T-helper 17 cell (primary cell): ENCODE measurements at regions not wholly inside any gene's neighbourhood (a gene's known extent, or its start where the extent isn't known, plus 50 kb on each side); places are given as distances from the start of the nearest gene placed in this dataset.
"Not testable (repeated sequence)": the region's sequence is repeated elsewhere in the genome, so short reads cannot be mapped to it uniquely, and the experiment has no call there.

ENCODE experiments used
- ATAC-seq: fragments of 150-1000 bp; cut with Tn5 transposase; 2 replicates; pipeline ENCODE4 v1.10.0; 2021; ENCODE audit warnings: mild to moderate bottlenecking, moderate library complexity
- DNase-seq, 3 donors: peaks; one replicate each; pipeline versions ENCODE4 v3.0.0 to v3.0.0-alpha.2; 2020 to 2021
- H3K9me3 ChIP-seq: one replicate; pipeline ENCODE4 v1.7.0; 2013; ENCODE audit warnings: low read length, mild to moderate bottlenecking; ENCODE audit not compliant: control insufficient read depth, poor library complexity, severe bottlenecking
- H3K27ac Mint-ChIP-seq: one replicate; pipeline ENCODE4 v1.8.0; 2022; ENCODE audit warnings: mild to moderate bottlenecking, moderate library complexity, mixed read lengths
- H3K27me3 Mint-ChIP-seq: one replicate; pipeline ENCODE4 v1.8.0; 2022; ENCODE audit warnings: mixed read lengths
- H3K36me3 Mint-ChIP-seq: one replicate; pipeline ENCODE4 v1.8.0; 2022; ENCODE audit warnings: low read depth, mixed read lengths
- H3K4me1 Mint-ChIP-seq: one replicate; pipeline ENCODE4 v1.8.0; 2022; ENCODE audit warnings: mild to moderate bottlenecking, mixed read lengths
- H3K4me3 Mint-ChIP-seq: one replicate; pipeline ENCODE4 v1.8.0; 2022; ENCODE audit warnings: mild to moderate bottlenecking, moderate library complexity, mixed read lengths

DNA sequence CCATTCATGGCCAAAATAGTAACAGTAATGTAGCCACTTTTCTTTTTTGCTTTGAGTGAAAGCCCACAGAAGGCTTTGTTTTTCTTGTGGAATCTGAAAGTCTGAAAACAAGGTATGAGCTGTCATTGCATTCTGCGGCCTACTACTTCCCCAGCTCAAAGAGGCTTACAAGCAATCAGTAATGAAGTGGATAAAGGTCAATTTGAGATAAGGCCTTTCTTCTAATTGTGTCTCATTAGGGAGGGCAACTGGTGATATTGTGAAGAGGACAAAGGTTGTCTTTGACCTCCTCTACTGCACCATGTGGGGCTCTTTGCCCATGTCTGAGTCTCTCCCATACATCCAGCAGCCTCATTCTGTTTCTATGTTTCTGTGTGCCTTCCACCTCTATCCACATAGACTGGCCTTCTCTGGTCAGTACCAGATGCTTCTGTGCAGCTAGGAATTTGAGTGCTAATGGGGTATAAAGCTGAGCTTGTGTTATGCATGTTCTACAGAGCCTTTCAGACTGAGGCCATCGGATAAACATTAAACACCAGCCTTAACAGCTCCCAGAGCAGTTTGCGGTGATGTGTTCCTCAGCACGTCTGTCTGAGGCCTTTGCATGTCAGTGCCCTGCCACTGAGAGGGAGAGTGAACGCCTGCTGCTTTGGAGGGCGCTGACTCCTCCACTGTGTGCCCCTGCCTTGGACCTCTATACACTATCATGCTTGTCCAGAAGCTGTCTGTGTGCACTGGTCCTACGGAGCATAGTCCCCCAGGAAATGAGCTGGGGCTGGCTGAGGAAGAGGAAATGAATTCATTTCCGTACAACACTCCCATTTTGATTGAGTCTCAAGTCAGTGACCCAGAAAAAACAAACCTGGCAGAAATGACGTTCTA, 80.2 kb downstream of the SH2D1A start:
- H3K36me3 Mint-ChIP-seq: no peaks in the 10 kb centered on the region

GRCh38 chrX:124433186-124433585, 86.8 kb downstream of the SH2D1A start:
- DNase-seq (no peak), ATAC-seq (no peak)
- H3K27ac Mint-ChIP-seq: no peak overlapping the region
- H3K9me3 ChIP-seq: no peaks in the 10 kb centered on the region
- H3K4me3 Mint-ChIP-seq: no peak overlapping the region
- no peaks in the 10 kb centered on the region for H3K36me3 Mint-ChIP-seq
- no peaks in the 10 kb centered on the region for H3K4me1 Mint-ChIP-seq
- H3K27me3 Mint-ChIP-seq: no peaks in the 10 kb centered on the region

More for the DNA sequence above, 80.2 kb downstream of the SH2D1A start:
- no peaks in the 10 kb centered on the region for H3K9me3 ChIP-seq
- no peaks in the 10 kb centered on the region for H3K27me3 Mint-ChIP-seq
- no peak for ATAC-seq
- DNase-seq: no peak
- peak overlapping the region; percentile 19 for H3K4me3 Mint-ChIP-seq
- H3K27ac Mint-ChIP-seq: no peak overlapping the region
- no peaks in the 10 kb centered on the region for H3K4me1 Mint-ChIP-seq

DNA sequence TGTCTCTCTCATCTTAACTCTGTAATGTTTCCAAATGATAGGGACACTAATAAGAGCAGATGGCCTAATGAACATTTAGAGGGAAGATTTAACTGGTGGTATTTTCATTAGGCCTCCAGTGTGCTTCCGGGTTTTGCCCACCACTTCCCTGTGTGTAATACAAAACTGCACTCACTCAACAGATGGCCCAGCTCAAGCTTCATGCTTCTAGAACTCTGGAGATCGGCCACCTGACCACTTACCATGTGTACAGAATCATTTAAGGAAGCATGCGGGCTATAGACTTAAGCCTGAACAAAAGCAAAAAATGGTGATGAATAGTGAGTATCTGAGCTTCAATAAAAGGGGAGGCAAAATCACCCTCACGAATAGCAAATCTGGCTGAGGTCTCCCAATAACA, 89.3 kb downstream of the SH2D1A start:
- no peak for DNase-seq
- Mint-ChIP-seq H3K4me1 (no peaks in the 10 kb centered on the region), H3K27ac (no peak overlapping the region), H3K27me3 (no peaks in the 10 kb centered on the region), H3K36me3 (no peaks in the 10 kb centered on the region), H3K4me3 (no peak overlapping the region)
- no peaks in the 10 kb centered on the region for H3K9me3 ChIP-seq
- ATAC-seq: no peak

GRCh38 chrX:124440695-124441094, 94.3 kb downstream of the SH2D1A start:
- ATAC-seq: no peak
- no peaks in the 10 kb centered on the region for H3K4me1 Mint-ChIP-seq
- no peak overlapping the region for H3K4me3 Mint-ChIP-seq

DNA sequence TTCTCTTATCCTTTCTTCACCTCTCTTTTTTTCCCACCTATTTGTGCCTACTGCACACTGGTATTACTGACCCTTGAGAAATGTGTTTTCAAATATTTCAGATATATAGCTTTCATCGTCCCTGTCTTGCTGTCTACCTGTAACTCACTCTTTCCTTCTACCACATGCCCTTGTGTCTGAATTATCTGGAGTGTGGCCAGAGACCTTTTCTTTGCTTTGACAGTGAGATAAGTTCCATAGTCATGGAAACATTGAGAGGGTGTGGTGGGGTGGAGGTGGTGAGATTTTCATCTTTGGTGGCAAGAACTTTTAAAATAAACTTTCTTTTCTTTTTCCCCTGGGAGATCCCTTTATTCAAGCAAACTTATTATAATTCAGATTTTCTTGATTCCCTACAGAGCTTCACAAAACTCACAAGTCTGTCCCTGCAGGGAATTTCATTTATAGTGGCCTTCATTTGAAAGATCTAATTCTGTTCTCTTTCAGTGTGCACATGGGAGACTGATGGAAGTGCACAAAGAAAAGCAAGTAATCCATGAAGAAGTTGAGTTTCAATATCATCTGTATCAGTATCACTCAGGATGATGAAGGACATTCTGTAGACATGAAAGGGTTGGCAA, 95.7 kb downstream of the SH2D1A start:
- H3K4me3 Mint-ChIP-seq: no peak overlapping the region

More at GRCh38 chrX:124440695-124441094, 94.3 kb downstream of the SH2D1A start:
- Mint-ChIP-seq H3K27me3 (no peaks in the 10 kb centered on the region), H3K36me3 (no peaks in the 10 kb centered on the region), H3K27ac (no peak overlapping the region)
- DNase-seq: no peak
- H3K9me3 ChIP-seq: no peaks in the 10 kb centered on the region

GRCh38 chrX:124455966-124456365, 109.6 kb downstream of the SH2D1A start:
- no peaks in the 10 kb centered on the region for H3K4me1 Mint-ChIP-seq
- H3K27me3 Mint-ChIP-seq: peaks cover 4% of the 10 kb centered on the region
- DNase-seq (no peak), ATAC-seq (no peak)
- H3K27ac Mint-ChIP-seq: no peak overlapping the region
- H3K4me3 Mint-ChIP-seq: no peak overlapping the region
- H3K9me3 ChIP-seq: no peaks in the 10 kb centered on the region
- H3K36me3 Mint-ChIP-seq: no peaks in the 10 kb centered on the region

More for the DNA sequence above, 95.7 kb downstream of the SH2D1A start:
- H3K27ac Mint-ChIP-seq: no peak overlapping the region
- H3K27me3 Mint-ChIP-seq: no peaks in the 10 kb centered on the region
- ATAC-seq (no peak), DNase-seq (no peak)
- H3K36me3 Mint-ChIP-seq: no peaks in the 10 kb centered on the region
- no peaks in the 10 kb centered on the region for H3K4me1 Mint-ChIP-seq
- H3K9me3 ChIP-seq: no peaks in the 10 kb centered on the region

GRCh38 chrX:124459851-124460250, 113.5 kb downstream of the SH2D1A start:
- not testable (repeated sequence) for H3K36me3 Mint-ChIP-seq, H3K4me1 Mint-ChIP-seq, DNase-seq, H3K9me3 ChIP-seq, H3K27me3 Mint-ChIP-seq, H3K27ac Mint-ChIP-seq, ATAC-seq, H3K4me3 Mint-ChIP-seq

- Mint-ChIP-seq H3K27ac (no peak overlapping the region), H3K4me3 (no peak overlapping the region), H3K36me3 (no peaks in the 10 kb centered on the region), H3K27me3 (no peaks in the 10 kb centered on the region), H3K4me1 (no peaks in the 10 kb centered on the region)
- no peak for DNase-seq
- ATAC-seq: no peak
- H3K9me3 ChIP-seq: no peaks in the 10 kb centered on the region
Observed at GRCh38 chrX:124462931-124463330, 116.6 kb downstream of the SH2D1A start.

DNA sequence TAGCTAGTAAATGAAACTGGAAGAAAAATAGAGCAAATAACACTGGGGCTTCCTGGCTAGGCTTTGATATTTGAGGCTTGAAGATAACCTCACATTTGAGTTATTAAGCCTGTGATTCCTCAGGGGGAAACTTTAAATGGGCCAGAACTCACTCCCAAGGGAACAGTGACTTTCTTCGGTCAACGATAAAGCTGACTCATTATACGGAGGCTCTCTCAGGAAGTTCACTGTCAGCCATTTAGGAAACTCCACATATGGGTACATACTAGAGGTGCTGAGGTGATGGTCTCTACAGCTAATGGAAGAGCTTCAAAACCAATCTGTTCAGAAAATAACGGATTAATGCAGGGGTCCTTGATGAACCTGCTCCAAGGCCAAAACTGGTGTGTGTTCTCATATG, 120.8 kb downstream of the SH2D1A start:
- ATAC-seq: no peak
- H3K4me1 Mint-ChIP-seq: no peaks in the 10 kb centered on the region
- no peak for DNase-seq
- H3K27ac Mint-ChIP-seq: no peak overlapping the region
- no peaks in the 10 kb centered on the region for H3K9me3 ChIP-seq
- no peak overlapping the region for H3K4me3 Mint-ChIP-seq
- H3K36me3 Mint-ChIP-seq: no peaks in the 10 kb centered on the region
- H3K27me3 Mint-ChIP-seq: no peaks in the 10 kb centered on the region

DNA sequence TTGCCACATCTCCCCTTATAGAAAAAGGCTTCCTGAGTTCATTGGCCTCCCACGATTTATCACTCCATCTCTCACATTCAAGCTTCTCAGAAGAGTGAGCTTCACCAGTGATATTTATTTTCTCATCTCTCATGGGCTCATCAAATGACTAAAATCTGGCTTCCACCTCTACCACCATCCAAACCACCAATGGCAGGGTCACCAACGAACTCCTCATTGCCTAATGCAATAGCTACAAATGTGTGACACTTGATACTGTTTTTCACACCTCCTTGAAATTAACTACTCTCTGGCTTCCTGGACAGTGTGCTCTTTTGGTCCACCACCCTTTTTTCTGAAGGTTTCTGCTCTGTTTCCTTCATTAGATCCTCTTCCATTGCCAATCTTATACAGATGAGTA, 129.0 kb downstream of the SH2D1A start:
- no peaks in the 10 kb centered on the region for H3K27me3 Mint-ChIP-seq
- no peak overlapping the region for H3K27ac Mint-ChIP-seq
- DNase-seq (no peak), ATAC-seq (no peak)
- H3K9me3 ChIP-seq: no peaks in the 10 kb centered on the region
- H3K4me3 Mint-ChIP-seq: no peak overlapping the region
- no peaks in the 10 kb centered on the region for H3K4me1 Mint-ChIP-seq
- H3K36me3 Mint-ChIP-seq: no peaks in the 10 kb centered on the region

GRCh38 chrX:124476562-124476961, 130.2 kb downstream of the SH2D1A start:
- Mint-ChIP-seq H3K36me3 (no peaks in the 10 kb centered on the region), H3K4me1 (no peaks in the 10 kb centered on the region), H3K27ac (no peak overlapping the region), H3K27me3 (no peaks in the 10 kb centered on the region), H3K4me3 (no peak overlapping the region)
- H3K9me3 ChIP-seq: no peaks in the 10 kb centered on the region
- DNase-seq: no peak
- ATAC-seq: no peak

DNA sequence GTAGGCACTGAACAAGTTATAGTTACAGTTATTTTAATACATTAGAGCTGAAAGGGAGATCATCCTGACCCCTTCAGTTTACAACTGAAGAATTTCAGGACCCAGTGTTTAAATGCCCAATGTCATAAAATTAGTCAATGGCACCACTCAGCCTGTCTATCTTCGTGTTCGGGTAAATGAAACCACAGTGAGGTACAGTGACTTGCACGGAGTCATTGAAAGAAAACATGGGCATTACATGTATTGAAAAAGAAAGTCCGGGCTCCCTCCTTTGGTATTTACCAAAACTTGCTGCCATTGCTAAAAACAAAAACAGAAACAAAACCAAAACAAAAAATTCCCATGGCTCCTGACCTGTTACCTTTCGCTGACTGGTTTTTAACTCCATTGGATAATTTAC, 131.7 kb downstream of the SH2D1A start:
- DNase-seq (no peak), ATAC-seq (no peak)
- no peaks in the 10 kb centered on the region for H3K27me3 Mint-ChIP-seq
- H3K9me3 ChIP-seq: no peaks in the 10 kb centered on the region
- no peaks in the 10 kb centered on the region for H3K36me3 Mint-ChIP-seq
- H3K4me3 Mint-ChIP-seq: no peak overlapping the region
- H3K4me1 Mint-ChIP-seq: no peaks in the 10 kb centered on the region
- H3K27ac Mint-ChIP-seq: no peak overlapping the region

GRCh38 chrX:124488412-124489161, 142.2 kb downstream of the SH2D1A start:
- no peaks in the 10 kb centered on the region for H3K9me3 ChIP-seq
- Mint-ChIP-seq H3K36me3 (no peaks in the 10 kb centered on the region), H3K4me1 (no peaks in the 10 kb centered on the region), H3K27me3 (no peaks in the 10 kb centered on the region), H3K27ac (no peak overlapping the region), H3K4me3 (no peak overlapping the region)
- ATAC-seq: no peak
- DNase-seq: no peak
